ENCODE measurements at regions not wholly inside any gene's neighbourhood (a gene's known extent, or its start where the extent isn't known, plus 50 kb on each side); places are given as distances from the start of the nearest gene placed in this dataset.

- ChIA-PET CTCF (no interaction called here), POLR2A (no interaction called here)
- intact Hi-C loops (cut with micrococcal nuclease), result no loop called here
These were observed 61.8 kb upstream of the SP4 start for GRCh38 chr7:21365866-21366624.

GRCh38 chr7:21367081-21367480 is 60.8 kb upstream of the SP4 start:
- H3K27me3 Mint-ChIP-seq, result no peaks in the 10 kb centered on the region
- DNase-seq (no peak), ATAC-seq (ENCODE audit: low read depth) (no peak)
- no peaks in the 10 kb centered on the region for H3K4me1 Mint-ChIP-seq
- no peak overlapping the region for H3K4me3 Mint-ChIP-seq
- H3K36me3 Mint-ChIP-seq (ENCODE audit: low read depth), result no peaks in the 10 kb centered on the region
- intact Hi-C loops (cut with micrococcal nuclease), result no loop called here
- TF ChIP-seq CTCF (IDR thresholded peaks at IDR 0.05), result no peak
- no peaks in the 10 kb centered on the region for H3K9me3 Mint-ChIP-seq
- CTCF ChIA-PET, result no interaction called here
- H3K27ac Mint-ChIP-seq, result no peak overlapping the region
- POLR2A ChIA-PET, result no interaction called here

More at GRCh38 chr7:21365866-21366624, 61.8 kb upstream of the SP4 start:
- ATAC-seq (ENCODE audit: low read depth) (no peak), DNase-seq (no peak)
- H3K9me3 Mint-ChIP-seq, result no peaks in the 10 kb centered on the region
- H3K4me1 Mint-ChIP-seq, result peaks cover 4% of the 10 kb centered on the region
- no peaks in the 10 kb centered on the region for H3K27me3 Mint-ChIP-seq
- no peak overlapping the region for H3K27ac Mint-ChIP-seq
- TF ChIP-seq CTCF (IDR thresholded peaks at IDR 0.05), result no peak
- H3K4me3 Mint-ChIP-seq, result no peak overlapping the region
- no peaks in the 10 kb centered on the region for H3K36me3 Mint-ChIP-seq (ENCODE audit: low read depth)

- no peaks in the 10 kb centered on the region for H3K27me3 Mint-ChIP-seq
- no peak overlapping the region for H3K27ac Mint-ChIP-seq
- ATAC-seq (ENCODE audit: low read depth) (no peak), DNase-seq (no peak)
- no peaks in the 10 kb centered on the region for H3K36me3 Mint-ChIP-seq (ENCODE audit: low read depth)
- intact Hi-C loops (cut with micrococcal nuclease), result no loop called here
- no peak for TF ChIP-seq CTCF (IDR thresholded peaks at IDR 0.05)
- no peak overlapping the region for H3K4me3 Mint-ChIP-seq
- H3K4me1 Mint-ChIP-seq, result no peaks in the 10 kb centered on the region
- no peaks in the 10 kb centered on the region for H3K9me3 Mint-ChIP-seq
- ChIA-PET CTCF (no interaction called here), POLR2A (no interaction called here)
These were observed 60.3 kb upstream of the SP4 start for GRCh38 chr7:21367537-21367936.

GRCh38 chr7:21368317-21368716 is 59.6 kb upstream of the SP4 start:
- Mint-ChIP-seq H3K27me3 (no peaks in the 10 kb centered on the region), H3K36me3 (ENCODE audit: low read depth) (no peaks in the 10 kb centered on the region), H3K27ac (no peak overlapping the region), H3K4me1 (no peaks in the 10 kb centered on the region), H3K4me3 (no peak overlapping the region), H3K9me3 (peaks cover 3% of the 10 kb centered on the region)
- DNase-seq, result no peak
- POLR2A ChIA-PET, result interaction anchor here (0.6 kb wide), 1 partner anchor 569 kb away, joined by 3 read pairs; no protein-coding TSS in a partner anchor
- intact Hi-C loops (cut with micrococcal nuclease), result no loop called here
- ATAC-seq (ENCODE audit: low read depth), result no peak
- CTCF ChIA-PET, result no interaction called here
- TF ChIP-seq CTCF (IDR thresholded peaks at IDR 0.05), result no peak

- Mint-ChIP-seq H3K36me3 (ENCODE audit: low read depth) (no peaks in the 10 kb centered on the region), H3K4me3 (no peak overlapping the region), H3K27ac (no peak overlapping the region), H3K27me3 (no peaks in the 10 kb centered on the region), H3K9me3 (peaks cover 3% of the 10 kb centered on the region), H3K4me1 (no peaks in the 10 kb centered on the region)
- TF ChIP-seq CTCF (IDR thresholded peaks at IDR 0.05), result no peak
- CTCF ChIA-PET, result interaction anchor here (0.6 kb wide), 1 partner anchor 1717 kb away, joined by 3 read pairs; no protein-coding TSS in a partner anchor
- ATAC-seq (ENCODE audit: low read depth) (no peak), DNase-seq (no peak)
- POLR2A ChIA-PET, result interaction anchor here (0.7 kb wide), 1 partner anchor 1321 kb away, joined by 3 read pairs; no protein-coding TSS in a partner anchor
- intact Hi-C loops (cut with micrococcal nuclease), result no loop called here
These were observed 57.5 kb upstream of the SP4 start for GRCh38 chr7:21370283-21370982.

Data from activated B cell treated with CpG ODN at 0.5 μM for 24 hours (primary cell).